WTC11 (cell line): ENCODE measurements at regions not wholly inside any gene's neighbourhood (a gene's known extent, or its start where the extent isn't known, plus 50 kb on each side); places are given as distances from the start of the nearest gene placed in this dataset.
A peak's percentile ranks its signal among the peaks of the same experiment; 100 is the strongest.

Experiments
- ATAC-seq: fragments of 200-7000 bp; cut with Tn5 transposase; 2 replicates; pipeline ENCODE4 v1.10.0; 2021; ENCODE audit warnings: mild to moderate bottlenecking, moderate library complexity
- CTCF ChIA-PET: fragments of 300-600 bp; sonication (Branson Sonifier 250); formaldehyde crosslinking; loops from one replicate; lab custom pipeline; 2021; ENCODE audit warnings: antibody characterized with exemption; lab: Charles Lee
- POLR2A ChIA-PET: fragments of 350-600 bp; sonication (Branson Sonifier 250); formaldehyde crosslinking; loops from one replicate; lab custom pipeline; 2021; ENCODE audit warnings: antibody characterized with exemption; lab: Charles Lee
- DNase-seq: peaks from one replicate; pipeline ENCODE4 v3.0.0; 2021; ENCODE audit warnings: low spot score
- H3K27ac Mint-ChIP-seq: 2 replicates; pipeline ENCODE4 v1.8.0; 2021; ENCODE audit warnings: mixed read lengths
- H3K27me3 Mint-ChIP-seq: 2 replicates; pipeline ENCODE4 v1.8.0; 2021; ENCODE audit warnings: low read depth, mild to moderate bottlenecking, moderate library complexity, mixed read lengths
- H3K36me3 Mint-ChIP-seq: 2 replicates; pipeline ENCODE4 v1.8.0; 2021; ENCODE audit warnings: mixed read lengths
- H3K4me1 Mint-ChIP-seq: 2 replicates; pipeline ENCODE4 v1.8.0; 2022; ENCODE audit warnings: mixed read lengths
- H3K4me3 Mint-ChIP-seq: 2 replicates; pipeline ENCODE4 v1.8.0; 2021; ENCODE audit warnings: mild to moderate bottlenecking, moderate library complexity, mixed read lengths
- H3K9me3 Mint-ChIP-seq: 2 replicates; pipeline ENCODE4 v1.8.0; 2021; ENCODE audit warnings: mixed read lengths
- E2F5 ChIP-seq: sonication (generic); formaldehyde crosslinking; IDR thresholded peaks from 2 replicates; pipeline ENCODE4 v1.8.1; 2022; ENCODE audit warnings: mild to moderate bottlenecking, moderate library complexity, missing genetic modification reagents
- FOXP4 ChIP-seq: sonication (generic); formaldehyde crosslinking; IDR thresholded peaks from 2 replicates; pipeline ENCODE4 v1.8.0; 2022; ENCODE audit warnings: mild to moderate bottlenecking, missing genetic modification reagents
- GABPB1 ChIP-seq: sonication (generic); formaldehyde crosslinking; IDR thresholded peaks from 2 replicates; pipeline ENCODE4 v1.8.1; 2023; ENCODE audit warnings: mild to moderate bottlenecking, missing genetic modification reagents
- GTF2I ChIP-seq: fragments of 250-450 bp; sonication (Bioruptor Pico); conservative IDR thresholded peaks from 2 replicates; pipeline ENCODE4 v1.4.0; 2021; ENCODE audit warnings: mild to moderate bottlenecking
- MXD4 ChIP-seq: fragments of 250-450 bp; sonication (Bioruptor Pico); IDR thresholded peaks from 2 replicates; pipeline ENCODE4 v1.8.0; 2021; ENCODE audit warnings: mild to moderate bottlenecking, moderate library complexity, borderline replicate concordance
- NR2C2 ChIP-seq: sonication (generic); formaldehyde crosslinking; IDR thresholded peaks from 2 replicates; pipeline ENCODE4 v1.8.0; 2022; ENCODE audit warnings: mild to moderate bottlenecking, missing genetic modification reagents
- OVOL2 ChIP-seq: fragments of 250-450 bp; sonication (Bioruptor Pico); IDR thresholded peaks from 2 replicates; pipeline ENCODE4 v1.9.0; 2021; ENCODE audit warnings: mild to moderate bottlenecking, borderline replicate concordance
- SP1 ChIP-seq: sonication (generic); formaldehyde crosslinking; conservative IDR thresholded peaks from 2 replicates; pipeline ENCODE4 v1.8.1; 2022; ENCODE audit warnings: missing genetic modification reagents
- ZBTB21 ChIP-seq: sonication (generic); formaldehyde crosslinking; IDR thresholded peaks from 2 replicates; pipeline ENCODE4 v1.8.1; 2023; ENCODE audit warnings: mild to moderate bottlenecking, missing genetic modification reagents, borderline replicate concordance
- ZNF138 ChIP-seq: sonication (generic); formaldehyde crosslinking; conservative IDR thresholded peaks from 2 replicates; pipeline ENCODE4 v1.8.1; 2022; ENCODE audit warnings: mild to moderate bottlenecking, moderate library complexity, missing genetic modification reagents
- ZNF219 ChIP-seq: sonication (generic); formaldehyde crosslinking; IDR thresholded peaks from 2 replicates; pipeline ENCODE4 v1.8.0; 2023; ENCODE audit warnings: missing genetic modification reagents, mild to moderate bottlenecking, borderline replicate concordance
- ZNF263 ChIP-seq: sonication (generic); formaldehyde crosslinking; IDR thresholded peaks from 2 replicates; pipeline ENCODE4 v1.8.1; 2022; ENCODE audit warnings: low read depth, mild to moderate bottlenecking, moderate library complexity, missing genetic modification reagents
- ZNF423 ChIP-seq: fragments of 250-450 bp; sonication (Bioruptor Pico); IDR thresholded peaks from 2 replicates; pipeline ENCODE4 v2.1.2; 2022; ENCODE audit warnings: mild to moderate bottlenecking, moderate library complexity
- ZNF425 ChIP-seq: fragments of 250-450 bp; sonication (Bioruptor Pico); conservative IDR thresholded peaks from 2 replicates; pipeline ENCODE4 v1.9.0; 2021; ENCODE audit warnings: mild to moderate bottlenecking
- TF ChIP-seq, protein P1 (sequence below): fragments of 250-450 bp; sonication (Bioruptor Pico); IDR thresholded peaks from 2 replicates; pipeline ENCODE4 v1.8.0; 2021; ENCODE audit warnings: mild to moderate bottlenecking
- TF ChIP-seq, protein P2 (sequence below): sonication (generic); formaldehyde crosslinking; IDR thresholded peaks from 2 replicates; pipeline ENCODE4 v1.8.0; 2022; ENCODE audit warnings: mild to moderate bottlenecking, missing genetic modification reagents
- TF ChIP-seq, protein P3 (sequence below): fragments of 250-450 bp; sonication (Bioruptor Pico); IDR thresholded peaks from 2 replicates; pipeline ENCODE4 v1.9.0; 2021; ENCODE audit warnings: moderate library complexity, mild to moderate bottlenecking, inconsistent platforms, borderline replicate concordance
- TF ChIP-seq, protein P4 (sequence below): fragments of 200-600 bp; IDR thresholded peaks from 2 replicates; pipeline ENCODE4 v1.8.0; 2022; ENCODE audit warnings: antibody characterized with exemption

- ChIA-PET POLR2A (no interaction called here), CTCF (no interaction called here)
- ATAC-seq (no peak), DNase-seq (no peak)
- peaks cover 59% of the 10 kb centered on the region for H3K9me3 Mint-ChIP-seq
- peaks cover 19% of the 10 kb centered on the region for H3K4me1 Mint-ChIP-seq
- H3K4me3 Mint-ChIP-seq, result no peak overlapping the region
- no peak overlapping the region for H3K27ac Mint-ChIP-seq
- TF ChIP-seq ZBTB21 (CRISPR knock-in tag), result no peak
- no peak for TF ChIP-seq OVOL2 (CRISPR knock-in tag)
- no peak for TF ChIP-seq FOXP4 (CRISPR knock-in tag)
- TF ChIP-seq SP1 (CRISPR knock-in tag), result no peak
- TF ChIP-seq, protein P1, sequence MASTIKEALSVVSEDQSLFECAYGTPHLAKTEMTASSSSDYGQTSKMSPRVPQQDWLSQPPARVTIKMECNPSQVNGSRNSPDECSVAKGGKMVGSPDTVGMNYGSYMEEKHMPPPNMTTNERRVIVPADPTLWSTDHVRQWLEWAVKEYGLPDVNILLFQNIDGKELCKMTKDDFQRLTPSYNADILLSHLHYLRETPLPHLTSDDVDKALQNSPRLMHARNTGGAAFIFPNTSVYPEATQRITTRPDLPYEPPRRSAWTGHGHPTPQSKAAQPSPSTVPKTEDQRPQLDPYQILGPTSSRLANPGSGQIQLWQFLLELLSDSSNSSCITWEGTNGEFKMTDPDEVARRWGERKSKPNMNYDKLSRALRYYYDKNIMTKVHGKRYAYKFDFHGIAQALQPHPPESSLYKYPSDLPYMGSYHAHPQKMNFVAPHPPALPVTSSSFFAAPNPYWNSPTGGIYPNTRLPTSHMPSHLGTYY (CRISPR knock-in tag), result no peak
- no peak for TF ChIP-seq ZNF219
- TF ChIP-seq ZNF425 (CRISPR knock-in tag), result no peak
- no peak for TF ChIP-seq NR2C2 (CRISPR knock-in tag)
- TF ChIP-seq ZNF138 (CRISPR knock-in tag), result no peak
- TF ChIP-seq, protein P2, sequence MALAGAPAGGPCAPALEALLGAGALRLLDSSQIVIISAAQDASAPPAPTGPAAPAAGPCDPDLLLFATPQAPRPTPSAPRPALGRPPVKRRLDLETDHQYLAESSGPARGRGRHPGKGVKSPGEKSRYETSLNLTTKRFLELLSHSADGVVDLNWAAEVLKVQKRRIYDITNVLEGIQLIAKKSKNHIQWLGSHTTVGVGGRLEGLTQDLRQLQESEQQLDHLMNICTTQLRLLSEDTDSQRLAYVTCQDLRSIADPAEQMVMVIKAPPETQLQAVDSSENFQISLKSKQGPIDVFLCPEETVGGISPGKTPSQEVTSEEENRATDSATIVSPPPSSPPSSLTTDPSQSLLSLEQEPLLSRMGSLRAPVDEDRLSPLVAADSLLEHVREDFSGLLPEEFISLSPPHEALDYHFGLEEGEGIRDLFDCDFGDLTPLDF, result no peak
- TF ChIP-seq ZNF263, result no peak
- no peak for TF ChIP-seq GTF2I (CRISPR knock-in tag)
- no peak for TF ChIP-seq E2F5 (CRISPR knock-in tag)
- TF ChIP-seq ZNF423 (CRISPR knock-in tag), result no peak
- TF ChIP-seq GABPB1 (CRISPR knock-in tag), result no peak
- no peak for TF ChIP-seq MXD4
- peaks cover 40% of the 10 kb centered on the region for H3K36me3 Mint-ChIP-seq
- no peaks in the 10 kb centered on the region for H3K27me3 Mint-ChIP-seq
Observed at GRCh38 chr13:48761256-48761655, 107.5 kb downstream of the CYSLTR2 start.

- TF ChIP-seq, protein P3, sequence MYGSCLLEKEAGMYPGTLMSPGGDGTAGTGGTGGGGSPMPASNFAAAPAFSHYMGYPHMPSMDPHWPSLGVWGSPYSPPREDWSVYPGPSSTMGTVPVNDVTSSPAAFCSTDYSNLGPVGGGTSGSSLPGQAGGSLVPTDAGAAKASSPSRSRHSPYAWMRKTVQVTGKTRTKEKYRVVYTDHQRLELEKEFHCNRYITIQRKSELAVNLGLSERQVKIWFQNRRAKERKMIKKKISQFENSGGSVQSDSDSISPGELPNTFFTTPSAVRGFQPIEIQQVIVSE (CRISPR knock-in tag), result no peak
- TF ChIP-seq, protein P4, sequence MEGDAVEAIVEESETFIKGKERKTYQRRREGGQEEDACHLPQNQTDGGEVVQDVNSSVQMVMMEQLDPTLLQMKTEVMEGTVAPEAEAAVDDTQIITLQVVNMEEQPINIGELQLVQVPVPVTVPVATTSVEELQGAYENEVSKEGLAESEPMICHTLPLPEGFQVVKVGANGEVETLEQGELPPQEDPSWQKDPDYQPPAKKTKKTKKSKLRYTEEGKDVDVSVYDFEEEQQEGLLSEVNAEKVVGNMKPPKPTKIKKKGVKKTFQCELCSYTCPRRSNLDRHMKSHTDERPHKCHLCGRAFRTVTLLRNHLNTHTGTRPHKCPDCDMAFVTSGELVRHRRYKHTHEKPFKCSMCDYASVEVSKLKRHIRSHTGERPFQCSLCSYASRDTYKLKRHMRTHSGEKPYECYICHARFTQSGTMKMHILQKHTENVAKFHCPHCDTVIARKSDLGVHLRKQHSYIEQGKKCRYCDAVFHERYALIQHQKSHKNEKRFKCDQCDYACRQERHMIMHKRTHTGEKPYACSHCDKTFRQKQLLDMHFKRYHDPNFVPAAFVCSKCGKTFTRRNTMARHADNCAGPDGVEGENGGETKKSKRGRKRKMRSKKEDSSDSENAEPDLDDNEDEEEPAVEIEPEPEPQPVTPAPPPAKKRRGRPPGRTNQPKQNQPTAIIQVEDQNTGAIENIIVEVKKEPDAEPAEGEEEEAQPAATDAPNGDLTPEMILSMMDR, result peak; percentile 96
- Mint-ChIP-seq H3K36me3 (peaks cover 35% of the 10 kb centered on the region), H3K4me1 (peaks cover 4% of the 10 kb centered on the region), H3K4me3 (no peak overlapping the region), H3K27me3 (peaks cover 4% of the 10 kb centered on the region; the same call in 1 of the 2 replicates), H3K9me3 (peaks cover 42% of the 10 kb centered on the region), H3K27ac (no peak overlapping the region)
- CTCF ChIA-PET, result interaction anchor here (0.6 to 1.5 kb wide), 29 partner anchors 12 to 731 kb away, joined by 3 to 25 read pairs (median 4); partner anchors contain the start of genes NUDT15 and RCBTB2
- POLR2A ChIA-PET, result no interaction called here
- DNase-seq, result peak; percentile 85
- peak; percentile 99 for ATAC-seq
Observed at GRCh38 chr13:48769107-48769704, 115.5 kb downstream of the CYSLTR2 start.
